Right ventricle myocardium superior (tissue), 1 donor: ENCODE measurements at regions not wholly inside any gene's neighbourhood (a gene's known extent, or its start where the extent isn't known, plus 50 kb on each side); places are given as distances from the start of the nearest gene placed in this dataset.
"Not testable (repeated sequence)": the region's sequence is repeated elsewhere in the genome, so short reads cannot be mapped to it uniquely, and the experiment has no call there.

Source experiments
- ATAC-seq: fragments of 200-7000 bp; cut with Tn5 transposase; one replicate; pipeline ENCODE4 v1.9.1; 2020; ENCODE audit warnings: mild to moderate bottlenecking; ENCODE audit not compliant: poor library complexity
- DNase-seq: peaks from one replicate; pipeline ENCODE4 v3.0.0-alpha.2; 2020
- intact Hi-C: fragments of 100-400 bp; cut with DNase I; formaldehyde crosslinking; loops from one replicate; pipeline ENCODE4 v1.11.2; 2022
- donor health status: DM: no; HTN: yes; CAD: no; lungs with severe emphysema.

DNA sequence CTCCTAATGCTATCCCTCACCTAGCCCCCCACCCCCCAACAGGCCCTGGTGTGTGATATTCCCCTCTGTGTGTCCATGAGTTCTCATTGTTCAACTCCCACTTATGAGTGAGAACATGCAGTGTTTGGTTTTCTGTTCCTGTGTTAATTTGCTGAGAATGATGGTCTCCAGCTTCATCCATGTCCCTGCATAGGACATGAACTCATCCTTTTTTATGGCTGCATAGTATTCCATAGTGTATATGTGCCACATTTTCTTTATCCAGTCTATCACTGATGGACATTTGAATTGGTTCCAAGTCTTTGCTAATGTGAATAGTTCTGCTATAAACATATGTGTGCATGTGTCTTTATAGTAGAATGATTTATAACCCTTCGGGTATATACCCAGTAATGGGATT lies 57.2 kb upstream of the ME3 start:
- ATAC-seq, DNase-seq, intact Hi-C loops: not testable (repeated sequence)

DNA sequence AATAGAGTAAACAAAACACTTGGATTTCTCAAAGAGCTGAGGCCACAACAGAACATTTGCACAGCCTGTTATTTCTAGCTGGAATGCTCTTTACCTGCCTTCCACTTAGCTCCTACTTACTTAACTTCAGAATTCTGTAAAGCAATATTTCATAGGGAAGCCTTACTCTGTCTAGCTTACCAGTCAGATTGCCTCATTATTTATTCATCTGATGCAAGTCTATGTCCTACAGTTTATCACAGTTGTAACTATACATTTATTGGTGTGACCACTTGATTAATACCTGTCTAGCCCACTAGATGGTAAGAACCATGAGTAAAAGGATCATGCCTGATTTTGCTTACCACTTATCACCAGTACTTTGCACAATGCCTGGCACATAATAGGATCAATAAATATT lies 56.1 kb upstream of the ME3 start:
- intact Hi-C loops = no loop called here
- DNase-seq (no peak), ATAC-seq (no peak)

DNA sequence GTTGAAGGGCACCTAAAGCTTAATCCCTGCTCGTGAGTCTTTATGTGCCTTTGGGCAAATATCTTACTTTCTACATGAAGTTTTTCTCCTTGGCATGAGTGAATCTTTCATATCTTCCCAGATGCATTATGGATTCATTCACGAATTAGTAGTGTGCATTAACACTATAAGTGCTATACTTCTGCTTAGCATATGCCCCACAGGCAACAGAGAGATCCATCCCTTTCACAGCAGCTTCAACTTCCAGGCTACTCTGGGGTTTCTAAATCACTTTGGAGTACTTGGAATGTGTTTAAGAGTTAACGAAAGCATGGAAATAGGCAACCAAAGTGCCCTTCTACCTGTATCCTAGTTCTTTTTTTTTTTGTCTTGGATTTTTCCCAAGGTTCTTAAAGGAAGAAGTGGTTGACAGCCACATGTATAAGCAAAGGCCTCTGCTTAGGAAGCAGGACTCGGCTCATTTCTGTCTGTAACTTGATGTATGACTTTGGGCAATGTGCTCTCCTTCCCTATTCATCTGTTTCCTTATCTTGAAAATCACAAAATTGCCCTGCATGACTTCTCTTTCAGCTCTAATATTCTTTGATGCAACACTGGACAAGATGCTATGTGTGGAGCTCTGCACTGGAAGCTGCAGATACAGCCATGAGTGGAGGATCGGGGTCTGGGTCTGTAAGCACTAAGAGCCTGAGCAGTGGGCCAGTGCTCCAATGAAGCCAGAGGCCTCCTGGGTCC lies 54.5 kb upstream of the ME3 start:
- DNase-seq = no peak
- intact Hi-C loops = no loop called here
- no peak for ATAC-seq

DNA sequence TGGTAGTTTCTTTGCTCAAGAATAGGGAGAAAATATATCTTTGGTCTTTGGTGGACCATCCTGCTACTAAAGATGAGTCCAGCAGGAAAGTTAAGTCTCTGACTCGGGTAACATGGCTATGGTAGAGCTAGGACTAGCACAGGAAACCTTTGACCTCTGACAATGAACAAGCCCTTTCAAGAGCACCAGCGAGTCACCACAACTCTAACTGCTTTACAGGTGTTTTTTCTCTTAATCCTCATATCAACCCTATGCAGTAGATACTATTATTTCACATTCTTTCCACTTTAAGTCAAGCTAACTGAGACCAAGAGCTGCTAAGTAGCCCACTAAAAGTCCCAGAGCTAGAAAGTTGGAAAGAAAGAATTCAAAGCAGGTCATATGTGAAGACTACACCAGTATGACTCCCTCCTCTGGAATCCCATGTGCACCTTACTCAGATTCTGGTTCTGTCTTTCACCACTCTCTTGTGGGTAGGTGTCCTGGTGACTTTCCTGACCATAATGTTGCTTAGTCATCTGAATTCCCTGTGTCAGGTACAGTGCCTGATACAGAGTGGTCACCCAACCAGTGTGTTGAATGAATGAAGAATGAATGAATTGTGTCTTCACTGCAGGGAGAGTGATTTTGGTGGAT lies 53.8 kb upstream of the ME3 start:
- ATAC-seq (no peak), DNase-seq (no peak)
- intact Hi-C loops = no loop called here

DNA sequence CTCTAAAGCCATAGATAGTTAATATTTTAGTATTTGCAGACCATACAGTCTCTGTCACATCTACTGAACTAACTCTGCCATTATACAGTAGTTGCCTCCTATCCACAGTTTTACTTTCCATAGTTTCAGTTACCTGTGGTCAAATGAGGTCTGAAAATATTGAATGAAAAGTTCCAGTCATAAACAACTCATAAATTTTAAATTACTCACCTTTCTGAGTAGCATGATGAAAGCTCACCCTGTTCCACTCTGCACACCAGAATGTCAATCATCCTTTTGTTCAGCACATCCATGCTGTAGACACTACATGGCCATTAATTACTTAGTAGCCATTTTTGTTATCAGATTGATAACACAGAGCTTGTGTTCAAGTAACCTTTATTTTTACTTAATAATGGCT lies 51.7 kb upstream of the ME3 start:
- intact Hi-C loops = no loop called here
- no peak for ATAC-seq
- DNase-seq = no peak

DNA sequence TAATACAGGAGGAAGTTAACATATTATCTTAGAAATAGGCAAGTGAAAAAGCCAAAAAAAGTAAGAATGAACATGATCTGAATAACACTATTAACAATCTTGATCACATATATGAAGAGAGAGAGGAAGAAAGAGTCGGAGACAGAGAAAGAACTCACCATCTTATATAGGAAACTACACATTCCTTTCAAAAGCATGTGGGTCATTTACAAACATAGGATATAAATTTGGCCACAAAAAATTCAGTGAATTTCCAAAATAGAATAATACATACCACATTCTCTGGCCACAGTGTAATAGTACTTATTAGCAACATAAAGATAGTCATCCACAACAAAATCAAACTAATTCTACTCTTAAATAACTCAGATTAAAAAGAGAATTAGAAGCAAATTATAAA lies 50.9 kb upstream of the ME3 start:
- ATAC-seq = no peak
- DNase-seq = no peak
- intact Hi-C loops = no loop called here

DNA sequence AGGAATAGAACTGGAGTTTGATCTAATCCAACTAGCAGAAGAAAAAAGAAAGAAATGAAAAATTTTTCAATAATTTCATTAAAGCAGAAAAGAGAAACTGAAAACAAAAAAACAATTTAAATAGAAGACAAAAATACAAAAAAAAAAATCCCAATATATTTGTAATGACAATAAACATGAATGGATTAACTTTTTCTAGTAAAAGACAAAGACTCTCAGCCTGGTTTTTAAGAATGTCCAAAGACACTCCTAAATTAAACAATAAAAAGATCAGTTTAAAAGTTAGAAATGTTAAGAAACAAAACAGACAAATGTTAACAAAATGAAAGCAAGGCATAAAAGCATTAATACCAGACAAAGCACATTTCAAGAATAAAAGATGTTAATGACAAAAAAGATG lies 50.3 kb upstream of the ME3 start:
- no peak for ATAC-seq
- DNase-seq = no peak
- intact Hi-C loops = no loop called here
